SK-N-SH treated with all-trans-retinoic acid at 6 μM for 48 hours (cell line): ENCODE measurements at regions not wholly inside any gene's neighbourhood (a gene's known extent, or its start where the extent isn't known, plus 50 kb on each side); places are given as distances from the start of the nearest gene placed in this dataset.
A peak's percentile ranks its signal among the peaks of the same experiment; 100 is the strongest.

ENCODE experiments used
- ATAC-seq: fragments of 200-7000 bp; cut with Tn5 transposase; 3 replicates; pipeline ENCODE4 v1.9.1; 2020; ENCODE audit warnings: mild to moderate bottlenecking, moderate library complexity
- ARNTL ChIP-seq: fragments of 450-650 bp; formaldehyde crosslinking; IDR thresholded peaks from 2 replicates; pipeline ENCODE4 v1.5.0; 2020; ENCODE audit warnings: low read depth, mild to moderate bottlenecking, moderate library complexity, borderline replicate concordance
- BACH2 ChIP-seq: fragments of 250-450 bp; sonication (Bioruptor Pico); IDR thresholded peaks from 2 replicates; pipeline ENCODE4 v1.9.0; 2021; ENCODE audit warnings: mild to moderate bottlenecking, borderline replicate concordance
- ESRRG ChIP-seq: fragments of 250-450 bp; sonication (Bioruptor Pico); IDR thresholded peaks from 2 replicates; pipeline ENCODE4 v1.6.1; 2021; ENCODE audit warnings: mild to moderate bottlenecking
- GLIS3 ChIP-seq: fragments of 250-450 bp; sonication (Bioruptor Pico); IDR thresholded peaks from 2 replicates; pipeline ENCODE4 v1.5.0; 2020; ENCODE audit warnings: mild to moderate bottlenecking, moderate library complexity
- ISL1 ChIP-seq: fragments of 250-450 bp; sonication (Bioruptor Pico); IDR thresholded peaks from 2 replicates; pipeline ENCODE4 v2.1.2; 2022; ENCODE audit warnings: mild to moderate bottlenecking, moderate library complexity
- OSR1 ChIP-seq: fragments of 250-450 bp; sonication (Bioruptor Pico); IDR thresholded peaks from 2 replicates; pipeline ENCODE4 v1.8.0; 2022; ENCODE audit warnings: moderate library complexity, mild to moderate bottlenecking, inconsistent platforms
- PPARA ChIP-seq: fragments of 250-450 bp; sonication (Bioruptor Pico); IDR thresholded peaks from 2 replicates; pipeline ENCODE4 v1.5.0; 2020; ENCODE audit warnings: mild to moderate bottlenecking, borderline replicate concordance
- RARB ChIP-seq: fragments of 250-450 bp; sonication (Bioruptor Pico); IDR thresholded peaks from 2 replicates; pipeline ENCODE4 v1.8.0; 2021; ENCODE audit warnings: mild to moderate bottlenecking, moderate library complexity
- SNAI2 ChIP-seq: fragments of 250-450 bp; sonication (Bioruptor Pico); IDR thresholded peaks from 2 replicates; pipeline ENCODE4 v1.5.0; 2020; ENCODE audit warnings: mild to moderate bottlenecking, moderate library complexity
- TCF4 ChIP-seq: fragments of 250-450 bp; sonication (Bioruptor Pico); IDR thresholded peaks from 2 replicates; pipeline ENCODE4 v1.8.0; 2021; ENCODE audit warnings: mild to moderate bottlenecking, moderate library complexity, borderline replicate concordance
- TOX ChIP-seq: fragments of 250-450 bp; sonication (Bioruptor Pico); IDR thresholded peaks from 2 replicates; pipeline ENCODE4 v1.8.0; 2021; ENCODE audit warnings: mild to moderate bottlenecking, moderate library complexity, borderline replicate concordance
- ZC3H10 ChIP-seq: fragments of 250-450 bp; sonication (Bioruptor Pico); IDR thresholded peaks from 2 replicates; pipeline ENCODE4 v1.5.1; 2021; ENCODE audit warnings: mild to moderate bottlenecking, moderate library complexity
- ZFP3 ChIP-seq: fragments of 250-450 bp; sonication (Bioruptor Pico); IDR thresholded peaks from 2 replicates; pipeline ENCODE4 v1.5.0; 2020; ENCODE audit warnings: mild to moderate bottlenecking, moderate library complexity
- ZNF70 ChIP-seq: fragments of 450-650 bp; formaldehyde crosslinking; IDR thresholded peaks from 2 replicates; pipeline ENCODE4 v1.5.0; 2020; ENCODE audit warnings: mild to moderate bottlenecking, moderate library complexity
- ZNF8 ChIP-seq: fragments of 450-650 bp; formaldehyde crosslinking; IDR thresholded peaks from 2 replicates; pipeline ENCODE4 v1.5.0; 2020; ENCODE audit warnings: mild to moderate bottlenecking, moderate library complexity
- TF ChIP-seq, protein P1 (sequence below): fragments of 250-450 bp; sonication (Bioruptor Pico); IDR thresholded peaks from 2 replicates; pipeline ENCODE4 v1.8.0; 2021; ENCODE audit warnings: low read depth, mild to moderate bottlenecking, moderate library complexity, borderline replicate concordance
- TF ChIP-seq, protein P2 (sequence below): fragments of 250-450 bp; sonication (Bioruptor Pico); IDR thresholded peaks from 2 replicates; pipeline ENCODE4 v1.5.1; 2020; ENCODE audit warnings: low read depth, mild to moderate bottlenecking, moderate library complexity
- TF ChIP-seq, protein P3 (sequence below): fragments of 250-450 bp; sonication (Bioruptor Pico); IDR thresholded peaks from 2 replicates; pipeline ENCODE4 v1.5.1; 2021; ENCODE audit warnings: mild to moderate bottlenecking, moderate library complexity
- TF ChIP-seq, protein P4 (sequence below): fragments of 250-450 bp; sonication (Bioruptor Pico); IDR thresholded peaks from 2 replicates; pipeline ENCODE4 v1.8.0; 2020; ENCODE audit warnings: mild to moderate bottlenecking, moderate library complexity, borderline replicate concordance
- TF ChIP-seq, protein P5 (sequence below): fragments of 250-450 bp; sonication (Bioruptor Pico); IDR thresholded peaks from 2 replicates; pipeline ENCODE4 v1.5.0; 2020; ENCODE audit warnings: mild to moderate bottlenecking, moderate library complexity

DNA sequence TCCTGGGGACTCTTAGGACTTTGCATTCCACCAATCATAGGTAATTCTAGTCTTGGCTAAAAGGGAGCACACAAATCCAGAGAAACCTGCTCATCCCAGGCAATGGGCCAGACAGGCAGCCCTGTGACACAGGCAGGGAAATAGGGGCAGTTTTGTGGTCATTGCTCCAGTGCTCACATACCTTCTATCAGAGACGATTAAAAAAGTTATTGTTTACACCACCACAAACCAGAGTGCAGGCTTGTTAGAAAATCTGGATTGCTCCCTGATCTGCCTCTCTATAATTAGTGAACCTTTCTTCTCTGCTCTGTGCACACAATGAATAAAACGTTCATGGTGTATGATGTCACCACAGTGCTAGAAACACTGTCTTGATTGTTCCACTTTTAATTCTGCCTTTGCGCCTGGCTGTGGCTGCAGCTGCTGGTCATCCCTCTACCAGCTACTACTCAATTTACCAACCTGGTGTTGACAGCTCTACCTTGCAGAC is 121.6 kb upstream of the SPATA13 start:
- TF ChIP-seq, protein P1, sequence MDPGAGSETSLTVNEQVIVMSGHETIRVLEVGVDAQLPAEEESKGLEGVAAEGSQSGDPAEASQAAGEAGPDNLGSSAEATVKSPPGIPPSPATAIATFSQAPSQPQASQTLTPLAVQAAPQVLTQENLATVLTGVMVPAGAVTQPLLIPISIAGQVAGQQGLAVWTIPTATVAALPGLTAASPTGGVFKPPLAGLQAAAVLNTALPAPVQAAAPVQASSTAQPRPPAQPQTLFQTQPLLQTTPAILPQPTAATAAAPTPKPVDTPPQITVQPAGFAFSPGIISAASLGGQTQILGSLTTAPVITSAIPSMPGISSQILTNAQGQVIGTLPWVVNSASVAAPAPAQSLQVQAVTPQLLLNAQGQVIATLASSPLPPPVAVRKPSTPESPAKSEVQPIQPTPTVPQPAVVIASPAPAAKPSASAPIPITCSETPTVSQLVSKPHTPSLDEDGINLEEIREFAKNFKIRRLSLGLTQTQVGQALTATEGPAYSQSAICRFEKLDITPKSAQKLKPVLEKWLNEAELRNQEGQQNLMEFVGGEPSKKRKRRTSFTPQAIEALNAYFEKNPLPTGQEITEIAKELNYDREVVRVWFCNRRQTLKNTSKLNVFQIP = no peak
- TF ChIP-seq ZFP3 (CRISPR knock-in tag) (no peak), OSR1 (CRISPR knock-in tag) (no peak), PPARA (CRISPR knock-in tag) (no peak), TCF4 (CRISPR knock-in tag) (no peak), RARB (CRISPR knock-in tag) (no peak), ISL1 (CRISPR knock-in tag) (no peak), SNAI2 (CRISPR knock-in tag) (no peak)
- TF ChIP-seq, all 23 proteins: peak for 0
- peak; percentile 85 for ATAC-seq

DNA sequence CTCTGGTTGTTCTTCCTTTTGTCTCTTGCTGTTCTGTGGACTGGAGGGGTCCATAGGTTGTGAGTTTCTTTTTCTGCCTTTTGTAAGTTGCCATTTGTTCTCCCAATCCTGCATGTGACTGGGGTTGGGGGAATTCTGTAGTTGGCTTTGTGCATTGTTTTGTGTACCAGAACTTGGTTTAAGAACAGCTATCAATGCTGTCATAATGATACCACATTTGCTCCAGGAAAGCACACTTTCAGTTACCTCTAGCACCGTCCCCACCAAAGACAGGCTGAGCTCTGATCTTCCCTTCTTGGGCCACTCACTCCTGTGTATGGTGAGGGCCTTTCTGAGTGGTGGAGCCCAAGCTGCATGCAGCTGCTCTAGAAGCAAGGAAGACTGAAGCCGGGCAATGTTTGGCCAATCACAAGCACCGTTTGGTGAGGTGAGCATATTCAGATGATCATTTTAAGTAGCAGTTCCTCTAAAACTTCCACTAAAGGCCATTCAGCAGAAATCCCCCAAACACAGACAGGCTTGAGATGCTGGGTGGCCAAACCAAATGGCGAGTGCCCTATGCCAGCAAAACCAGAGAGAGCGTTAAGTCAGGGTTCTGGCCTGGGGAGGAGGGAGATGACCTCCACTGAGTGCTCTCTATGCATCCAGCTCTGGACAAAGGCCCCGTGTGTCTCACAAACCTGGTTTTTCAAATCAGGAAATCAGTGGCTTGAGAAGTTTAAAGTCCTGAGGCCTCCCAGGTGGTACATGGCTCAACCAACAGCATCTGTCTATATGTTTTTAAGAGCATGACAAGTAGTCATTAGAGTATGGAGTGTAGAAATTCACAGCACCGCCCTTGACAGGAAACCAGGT is 120.7 kb upstream of the SPATA13 start:
- no peak for ATAC-seq
- TF ChIP-seq, protein P1 = no peak
- TF ChIP-seq TCF4 (CRISPR knock-in tag) (no peak), PPARA (CRISPR knock-in tag) (no peak), RARB (CRISPR knock-in tag) (no peak), GLIS3 (CRISPR knock-in tag) (no peak), ZNF8 (CRISPR knock-in tag) (no peak)
- TF ChIP-seq, protein P2, sequence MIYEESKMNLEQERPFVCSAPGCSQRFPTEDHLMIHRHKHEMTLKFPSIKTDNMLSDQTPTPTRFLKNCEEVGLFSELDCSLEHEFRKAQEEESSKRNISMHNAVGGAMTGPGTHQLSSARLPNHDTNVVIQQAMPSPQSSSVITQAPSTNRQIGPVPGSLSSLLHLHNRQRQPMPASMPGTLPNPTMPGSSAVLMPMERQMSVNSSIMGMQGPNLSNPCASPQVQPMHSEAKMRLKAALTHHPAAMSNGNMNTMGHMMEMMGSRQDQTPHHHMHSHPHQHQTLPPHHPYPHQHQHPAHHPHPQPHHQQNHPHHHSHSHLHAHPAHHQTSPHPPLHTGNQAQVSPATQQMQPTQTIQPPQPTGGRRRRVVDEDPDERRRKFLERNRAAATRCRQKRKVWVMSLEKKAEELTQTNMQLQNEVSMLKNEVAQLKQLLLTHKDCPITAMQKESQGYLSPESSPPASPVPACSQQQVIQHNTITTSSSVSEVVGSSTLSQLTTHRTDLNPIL (CRISPR knock-in tag) = no peak
- TF ChIP-seq, protein P3, sequence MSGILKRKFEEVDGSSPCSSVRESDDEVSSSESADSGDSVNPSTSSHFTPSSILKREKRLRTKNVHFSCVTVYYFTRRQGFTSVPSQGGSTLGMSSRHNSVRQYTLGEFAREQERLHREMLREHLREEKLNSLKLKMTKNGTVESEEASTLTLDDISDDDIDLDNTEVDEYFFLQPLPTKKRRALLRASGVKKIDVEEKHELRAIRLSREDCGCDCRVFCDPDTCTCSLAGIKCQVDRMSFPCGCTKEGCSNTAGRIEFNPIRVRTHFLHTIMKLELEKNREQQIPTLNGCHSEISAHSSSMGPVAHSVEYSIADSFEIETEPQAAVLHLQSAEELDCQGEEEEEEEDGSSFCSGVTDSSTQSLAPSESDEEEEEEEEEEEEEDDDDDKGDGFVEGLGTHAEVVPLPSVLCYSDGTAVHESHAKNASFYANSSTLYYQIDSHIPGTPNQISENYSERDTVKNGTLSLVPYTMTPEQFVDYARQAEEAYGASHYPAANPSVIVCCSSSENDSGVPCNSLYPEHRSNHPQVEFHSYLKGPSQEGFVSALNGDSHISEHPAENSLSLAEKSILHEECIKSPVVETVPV (CRISPR knock-in tag) = no peak
- TF ChIP-seq, protein P4, sequence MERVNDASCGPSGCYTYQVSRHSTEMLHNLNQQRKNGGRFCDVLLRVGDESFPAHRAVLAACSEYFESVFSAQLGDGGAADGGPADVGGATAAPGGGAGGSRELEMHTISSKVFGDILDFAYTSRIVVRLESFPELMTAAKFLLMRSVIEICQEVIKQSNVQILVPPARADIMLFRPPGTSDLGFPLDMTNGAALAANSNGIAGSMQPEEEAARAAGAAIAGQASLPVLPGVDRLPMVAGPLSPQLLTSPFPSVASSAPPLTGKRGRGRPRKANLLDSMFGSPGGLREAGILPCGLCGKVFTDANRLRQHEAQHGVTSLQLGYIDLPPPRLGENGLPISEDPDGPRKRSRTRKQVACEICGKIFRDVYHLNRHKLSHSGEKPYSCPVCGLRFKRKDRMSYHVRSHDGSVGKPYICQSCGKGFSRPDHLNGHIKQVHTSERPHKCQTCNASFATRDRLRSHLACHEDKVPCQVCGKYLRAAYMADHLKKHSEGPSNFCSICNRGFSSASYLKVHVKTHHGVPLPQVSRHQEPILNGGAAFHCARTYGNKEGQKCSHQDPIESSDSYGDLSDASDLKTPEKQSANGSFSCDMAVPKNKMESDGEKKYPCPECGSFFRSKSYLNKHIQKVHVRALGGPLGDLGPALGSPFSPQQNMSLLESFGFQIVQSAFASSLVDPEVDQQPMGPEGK = no peak

DNA sequence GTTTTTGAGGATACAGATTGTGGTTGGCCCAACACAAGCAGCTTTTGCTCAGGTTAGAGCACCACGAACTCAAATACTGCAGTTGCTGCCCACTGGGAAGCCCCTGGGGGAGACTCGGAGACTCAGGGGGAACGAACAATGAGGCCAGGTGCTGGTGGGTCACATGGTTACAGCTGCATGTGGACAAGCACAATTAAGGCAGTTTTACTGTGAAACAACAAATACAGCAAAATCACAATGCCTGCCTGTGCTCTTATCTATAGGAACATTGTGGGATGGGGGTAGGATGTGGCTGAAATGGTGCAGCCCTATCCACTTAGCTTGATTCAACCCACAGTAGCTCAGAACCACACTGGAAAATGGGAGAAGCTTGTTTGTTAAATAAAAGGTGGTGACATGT is 119.7 kb upstream of the SPATA13 start:
- ATAC-seq = no peak
- TF ChIP-seq ARNTL (no peak), ESRRG (CRISPR knock-in tag) (no peak), ZFP3 (CRISPR knock-in tag) (no peak), TCF4 (CRISPR knock-in tag) (no peak), PPARA (CRISPR knock-in tag) (no peak), ISL1 (CRISPR knock-in tag) (no peak), ZNF70 (CRISPR knock-in tag) (no peak), BACH2 (CRISPR knock-in tag) (no peak), GLIS3 (CRISPR knock-in tag) (no peak), RARB (CRISPR knock-in tag) (no peak), ZC3H10 (CRISPR knock-in tag) (no peak), TOX (CRISPR knock-in tag) (no peak), ZNF8 (CRISPR knock-in tag) (no peak), OSR1 (CRISPR knock-in tag) (no peak)
- TF ChIP-seq, protein P2 (CRISPR knock-in tag) = no peak
- TF ChIP-seq, protein P1 = no peak
- TF ChIP-seq, protein P5, sequence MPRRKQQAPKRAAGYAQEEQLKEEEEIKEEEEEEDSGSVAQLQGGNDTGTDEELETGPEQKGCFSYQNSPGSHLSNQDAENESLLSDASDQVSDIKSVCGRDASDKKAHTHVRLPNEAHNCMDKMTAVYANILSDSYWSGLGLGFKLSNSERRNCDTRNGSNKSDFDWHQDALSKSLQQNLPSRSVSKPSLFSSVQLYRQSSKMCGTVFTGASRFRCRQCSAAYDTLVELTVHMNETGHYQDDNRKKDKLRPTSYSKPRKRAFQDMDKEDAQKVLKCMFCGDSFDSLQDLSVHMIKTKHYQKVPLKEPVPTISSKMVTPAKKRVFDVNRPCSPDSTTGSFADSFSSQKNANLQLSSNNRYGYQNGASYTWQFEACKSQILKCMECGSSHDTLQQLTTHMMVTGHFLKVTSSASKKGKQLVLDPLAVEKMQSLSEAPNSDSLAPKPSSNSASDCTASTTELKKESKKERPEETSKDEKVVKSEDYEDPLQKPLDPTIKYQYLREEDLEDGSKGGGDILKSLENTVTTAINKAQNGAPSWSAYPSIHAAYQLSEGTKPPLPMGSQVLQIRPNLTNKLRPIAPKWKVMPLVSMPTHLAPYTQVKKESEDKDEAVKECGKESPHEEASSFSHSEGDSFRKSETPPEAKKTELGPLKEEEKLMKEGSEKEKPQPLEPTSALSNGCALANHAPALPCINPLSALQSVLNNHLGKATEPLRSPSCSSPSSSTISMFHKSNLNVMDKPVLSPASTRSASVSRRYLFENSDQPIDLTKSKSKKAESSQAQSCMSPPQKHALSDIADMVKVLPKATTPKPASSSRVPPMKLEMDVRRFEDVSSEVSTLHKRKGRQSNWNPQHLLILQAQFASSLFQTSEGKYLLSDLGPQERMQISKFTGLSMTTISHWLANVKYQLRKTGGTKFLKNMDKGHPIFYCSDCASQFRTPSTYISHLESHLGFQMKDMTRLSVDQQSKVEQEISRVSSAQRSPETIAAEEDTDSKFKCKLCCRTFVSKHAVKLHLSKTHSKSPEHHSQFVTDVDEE (CRISPR knock-in tag) = no peak
